GM12801 (cell line): ENCODE measurements at regions not wholly inside any gene's neighbourhood (a gene's known extent, or its start where the extent isn't known, plus 50 kb on each side); places are given as distances from the start of the nearest gene placed in this dataset.

ENCODE experiments used
- CTCF ChIP-seq: IDR thresholded peaks from one replicate; pipeline ENCODE4 v1.5.1; 2011; ENCODE audit warnings: control low read depth; ENCODE audit not compliant: insufficient read length; ENCODE audit errors: extremely low read depth

GRCh38 chr2:160720098-160720497 is 226.5 kb upstream of the RBMS1 start:
- no peak for TF ChIP-seq CTCF

- no peak for TF ChIP-seq CTCF
Measured at GRCh38 chr2:160721089-160722040, 227.8 kb upstream of the RBMS1 start.

GRCh38 chr2:160726046-160726445 is 232.4 kb upstream of the RBMS1 start:
- TF ChIP-seq CTCF, result no peak

- TF ChIP-seq CTCF, result no peak
Measured at GRCh38 chr2:160730296-160730995, 236.8 kb upstream of the RBMS1 start.

- TF ChIP-seq CTCF, result no peak
Measured at GRCh38 chr2:160731415-160731814, 237.8 kb upstream of the RBMS1 start.

- no peak for TF ChIP-seq CTCF
Measured at GRCh38 chr2:160731856-160732255, 238.2 kb upstream of the RBMS1 start.

GRCh38 chr2:160735696-160736095 is 242.1 kb upstream of the RBMS1 start:
- TF ChIP-seq CTCF, result no peak
